ENCODE measurements at regions not wholly inside any gene's neighbourhood (a gene's known extent, or its start where the extent isn't known, plus 50 kb on each side); places are given as distances from the start of the nearest gene placed in this dataset.

DNA sequence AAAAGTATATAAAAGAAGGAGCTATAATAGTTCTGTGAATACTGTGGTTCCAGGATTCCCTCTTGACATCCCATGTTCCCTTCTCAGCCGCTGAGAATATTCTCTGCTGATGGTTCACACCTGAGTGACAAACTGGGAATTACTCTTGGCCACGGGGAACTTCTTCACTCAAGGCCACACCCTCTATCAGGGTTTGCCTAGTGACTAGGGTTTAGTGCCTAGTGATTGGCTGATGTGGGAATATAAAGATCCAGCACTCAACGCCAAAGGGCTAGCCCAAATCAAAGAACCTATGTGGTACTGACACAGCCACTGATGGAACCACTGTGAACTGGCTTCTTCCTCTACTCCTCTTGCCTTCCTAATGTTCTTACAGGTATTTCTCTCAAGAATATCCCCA is 248.4 kb downstream of the ASCL1 start:
- TF ChIP-seq, protein P1, sequence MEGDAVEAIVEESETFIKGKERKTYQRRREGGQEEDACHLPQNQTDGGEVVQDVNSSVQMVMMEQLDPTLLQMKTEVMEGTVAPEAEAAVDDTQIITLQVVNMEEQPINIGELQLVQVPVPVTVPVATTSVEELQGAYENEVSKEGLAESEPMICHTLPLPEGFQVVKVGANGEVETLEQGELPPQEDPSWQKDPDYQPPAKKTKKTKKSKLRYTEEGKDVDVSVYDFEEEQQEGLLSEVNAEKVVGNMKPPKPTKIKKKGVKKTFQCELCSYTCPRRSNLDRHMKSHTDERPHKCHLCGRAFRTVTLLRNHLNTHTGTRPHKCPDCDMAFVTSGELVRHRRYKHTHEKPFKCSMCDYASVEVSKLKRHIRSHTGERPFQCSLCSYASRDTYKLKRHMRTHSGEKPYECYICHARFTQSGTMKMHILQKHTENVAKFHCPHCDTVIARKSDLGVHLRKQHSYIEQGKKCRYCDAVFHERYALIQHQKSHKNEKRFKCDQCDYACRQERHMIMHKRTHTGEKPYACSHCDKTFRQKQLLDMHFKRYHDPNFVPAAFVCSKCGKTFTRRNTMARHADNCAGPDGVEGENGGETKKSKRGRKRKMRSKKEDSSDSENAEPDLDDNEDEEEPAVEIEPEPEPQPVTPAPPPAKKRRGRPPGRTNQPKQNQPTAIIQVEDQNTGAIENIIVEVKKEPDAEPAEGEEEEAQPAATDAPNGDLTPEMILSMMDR (IDR thresholded peaks at IDR 0.05), result no peak
- no peak for TF ChIP-seq EZH2phosphoT487 (IDR thresholded peaks at IDR 0.05)
- TF ChIP-seq EZH2 (IDR thresholded peaks at IDR 0.05), result no peak
